DOHH2 (cell line): ENCODE measurements at regions not wholly inside any gene's neighbourhood (a gene's known extent, or its start where the extent isn't known, plus 50 kb on each side); places are given as distances from the start of the nearest gene placed in this dataset.

ENCODE experiments used
- H3F3A ChIP-seq: fragments of 200-600 bp; sonication (generic), shearing (Covaris generic); 2 replicates; pipeline ENCODE4 v1.6.0; 2016; ENCODE audit warnings: antibody characterized with exemption, mild to moderate bottlenecking; ENCODE audit not compliant: control insufficient read depth, insufficient read depth
- H3K27ac ChIP-seq: fragments of 200-600 bp; sonication (generic); 2 replicates; pipeline ENCODE4 v1.5.1; 2014; ENCODE audit warnings: low read depth, mild to moderate bottlenecking, low read length, moderate library complexity
- H3K27me3 ChIP-seq: fragments of 200-600 bp; sonication (generic); 2 replicates; pipeline ENCODE4 v1.6.1; 2014; ENCODE audit warnings: mild to moderate bottlenecking, low read length, mixed read lengths; ENCODE audit not compliant: control insufficient read depth
- H3K36me3 ChIP-seq: fragments of 200-600 bp; sonication (generic); 2 replicates; pipeline ENCODE4 v1.6.1; 2014; ENCODE audit warnings: mild to moderate bottlenecking, low read length, moderate library complexity, mixed read lengths; ENCODE audit not compliant: control insufficient read depth
- H3K4me1 ChIP-seq: fragments of 200-600 bp; sonication (generic); 2 replicates; pipeline ENCODE4 v1.6.1; 2014; ENCODE audit warnings: mild to moderate bottlenecking, low read length, mixed read lengths; ENCODE audit not compliant: control insufficient read depth
- H3K4me2 ChIP-seq: fragments of 200-600 bp; sonication (generic); 2 replicates; pipeline ENCODE4 v1.6.0; 2014; ENCODE audit warnings: mild to moderate bottlenecking, low read length, moderate library complexity
- H3K4me3 ChIP-seq: fragments of 200-600 bp; sonication (generic); 2 replicates; pipeline ENCODE4 v1.5.1; 2014; ENCODE audit warnings: mild to moderate bottlenecking, low read length, mixed read lengths
- H3K79me2 ChIP-seq: fragments of 200-600 bp; sonication (generic); 2 replicates; pipeline ENCODE4 v1.6.1; 2014; ENCODE audit warnings: mild to moderate bottlenecking, low read length, mixed read lengths; ENCODE audit not compliant: control insufficient read depth
- H3K9me2 ChIP-seq: fragments of 200-600 bp; sonication (generic); replicated peaks from 2 replicates; pipeline ENCODE4 v1.6.1; 2014; ENCODE audit warnings: mild to moderate bottlenecking, low read length, mixed read lengths; ENCODE audit not compliant: control insufficient read depth
- H3K9me3 ChIP-seq: fragments of 200-600 bp; sonication (generic); 2 replicates; pipeline ENCODE4 v1.6.1; 2014; ENCODE audit warnings: antibody characterized with exemption, low read length, mixed read lengths; ENCODE audit not compliant: control insufficient read depth, insufficient read depth
- H4K20me1 ChIP-seq: fragments of 200-600 bp; sonication (generic); 2 replicates; pipeline ENCODE4 v1.6.0; 2014; ENCODE audit warnings: low read depth, mild to moderate bottlenecking, antibody characterized with exemption, low read length, moderate library complexity; ENCODE audit not compliant: control insufficient read depth, insufficient read depth
- EZH2phosphoT487 ChIP-seq: fragments of 200-600 bp; sonication (generic); IDR thresholded peaks from 2 replicates; pipeline ENCODE4 v1.6.1; 2017; ENCODE audit warnings: borderline replicate concordance, mild to moderate bottlenecking, antibody characterized with exemption, low read length, moderate library complexity, mixed read lengths
- TF ChIP-seq, protein P1 (sequence below): fragments of 200-600 bp; sonication (generic); IDR thresholded peaks from one replicate; pipeline ENCODE4 v1.5.1; 2014; ENCODE audit warnings: antibody characterized with exemption, mild to moderate bottlenecking, low read depth, low read length; ENCODE audit not compliant: poor library complexity, severe bottlenecking

- Histone ChIP-seq H3K36me3 (no peaks in the 10 kb centered on the region), H3K79me2 (no peaks in the 10 kb centered on the region), H4K20me1 (no peaks in the 10 kb centered on the region), H3K9me2 (no peaks in the 10 kb centered on the region), H3K27me3 (no peaks in the 10 kb centered on the region), H3K4me3 (no peak overlapping the region), H3K9me3 (no peaks in the 10 kb centered on the region), H3K4me2 (no peak overlapping the region), H3F3A (no peaks in the 10 kb centered on the region), H3K4me1 (no peaks in the 10 kb centered on the region), H3K27ac (no peak overlapping the region)
- TF ChIP-seq, protein P1, sequence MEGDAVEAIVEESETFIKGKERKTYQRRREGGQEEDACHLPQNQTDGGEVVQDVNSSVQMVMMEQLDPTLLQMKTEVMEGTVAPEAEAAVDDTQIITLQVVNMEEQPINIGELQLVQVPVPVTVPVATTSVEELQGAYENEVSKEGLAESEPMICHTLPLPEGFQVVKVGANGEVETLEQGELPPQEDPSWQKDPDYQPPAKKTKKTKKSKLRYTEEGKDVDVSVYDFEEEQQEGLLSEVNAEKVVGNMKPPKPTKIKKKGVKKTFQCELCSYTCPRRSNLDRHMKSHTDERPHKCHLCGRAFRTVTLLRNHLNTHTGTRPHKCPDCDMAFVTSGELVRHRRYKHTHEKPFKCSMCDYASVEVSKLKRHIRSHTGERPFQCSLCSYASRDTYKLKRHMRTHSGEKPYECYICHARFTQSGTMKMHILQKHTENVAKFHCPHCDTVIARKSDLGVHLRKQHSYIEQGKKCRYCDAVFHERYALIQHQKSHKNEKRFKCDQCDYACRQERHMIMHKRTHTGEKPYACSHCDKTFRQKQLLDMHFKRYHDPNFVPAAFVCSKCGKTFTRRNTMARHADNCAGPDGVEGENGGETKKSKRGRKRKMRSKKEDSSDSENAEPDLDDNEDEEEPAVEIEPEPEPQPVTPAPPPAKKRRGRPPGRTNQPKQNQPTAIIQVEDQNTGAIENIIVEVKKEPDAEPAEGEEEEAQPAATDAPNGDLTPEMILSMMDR = no peak
- no peak for TF ChIP-seq EZH2phosphoT487
Measured at GRCh38 chr20:23284009-23284408, 66.6 kb upstream of the NXT1 start.

GRCh38 chr20:23283096-23283850, 67.3 kb upstream of the NXT1 start:
- no peaks in the 10 kb centered on the region for H3K27me3 ChIP-seq
- H3K9me2 ChIP-seq = no peaks in the 10 kb centered on the region
- H3K27ac ChIP-seq = no peak overlapping the region
- TF ChIP-seq, protein P1 = no peak
- no peak for TF ChIP-seq EZH2phosphoT487
- H3K4me3 ChIP-seq = no peak overlapping the region
- H3F3A ChIP-seq = no peaks in the 10 kb centered on the region
- no peak overlapping the region for H3K4me2 ChIP-seq
- no peaks in the 10 kb centered on the region for H3K9me3 ChIP-seq
- H4K20me1 ChIP-seq = no peaks in the 10 kb centered on the region
- H3K79me2 ChIP-seq = no peaks in the 10 kb centered on the region
- H3K4me1 ChIP-seq = no peaks in the 10 kb centered on the region
- H3K36me3 ChIP-seq = no peaks in the 10 kb centered on the region

GRCh38 chr20:23282546-23282945, 68.0 kb upstream of the NXT1 start:
- TF ChIP-seq, protein P1 = no peak
- TF ChIP-seq EZH2phosphoT487 = no peak
- no peaks in the 10 kb centered on the region for H3K9me2 ChIP-seq
- H3K4me1 ChIP-seq = no peaks in the 10 kb centered on the region
- no peak overlapping the region for H3K4me2 ChIP-seq
- no peaks in the 10 kb centered on the region for H3F3A ChIP-seq
- no peak overlapping the region for H3K4me3 ChIP-seq
- H3K27me3 ChIP-seq = no peaks in the 10 kb centered on the region
- no peak overlapping the region for H3K27ac ChIP-seq
- H3K79me2 ChIP-seq = no peaks in the 10 kb centered on the region
- no peaks in the 10 kb centered on the region for H3K9me3 ChIP-seq
- H4K20me1 ChIP-seq = no peaks in the 10 kb centered on the region
- no peaks in the 10 kb centered on the region for H3K36me3 ChIP-seq
